Liver (tissue), 8 donors: ENCODE measurements at regions not wholly inside any gene's neighbourhood (a gene's known extent, or its start where the extent isn't known, plus 50 kb on each side); places are given as distances from the start of the nearest gene placed in this dataset.

Source experiments
- DNase-seq: peaks from one replicate; pipeline ENCODE4 v3.0.0-alpha.2; 2017; ENCODE audit warnings: low spot score
- H3K27ac ChIP-seq, 2 donors: one replicate each; pipeline ENCODE4 v1.7.0; 2013; ENCODE audit warnings: inconsistent platforms in 2 of 2, low read length in 2 of 2, control low read depth in 1 of 2, low read depth in 1 of 2, mild to moderate bottlenecking in 1 of 2
- H3K27me3 ChIP-seq, 4 donors: one replicate each; pipeline versions ENCODE4 v1.6.1 to v1.7.0; 2013; ENCODE audit warnings: low read length in 3 of 4, inconsistent platforms in 1 of 4, mild to moderate bottlenecking in 1 of 4, moderate library complexity in 1 of 4; ENCODE audit not compliant: control insufficient read depth in 4 of 4, insufficient read depth in 4 of 4
- H3K36me3 ChIP-seq, 4 donors: one replicate each; pipeline versions ENCODE4 v1.6.1 to v1.7.0; 2013; ENCODE audit warnings: low read length in 3 of 4, mild to moderate bottlenecking in 3 of 4, low read depth in 1 of 4, moderate library complexity in 1 of 4; ENCODE audit not compliant: control insufficient read depth in 4 of 4, insufficient read depth in 3 of 4
- H3K4me1 ChIP-seq, 4 donors: one replicate each; pipeline versions ENCODE4 v1.6.1 to v1.7.0; 2013; ENCODE audit warnings: low read length in 3 of 4, mild to moderate bottlenecking in 3 of 4, moderate library complexity in 1 of 4; ENCODE audit not compliant: control insufficient read depth in 4 of 4, insufficient read depth in 4 of 4
- H3K4me3 ChIP-seq, 3 donors: one replicate each; pipeline versions ENCODE4 v1.6.1 to v1.7.0; 2013; ENCODE audit warnings: low read length in 3 of 3, control low read depth in 1 of 3, low read depth in 1 of 3, mild to moderate bottlenecking in 1 of 3
- H3K9ac ChIP-seq, 2 donors: one replicate each; pipeline ENCODE4 v1.7.0; 2013; ENCODE audit warnings: low read length in 2 of 2, mild to moderate bottlenecking in 2 of 2, moderate library complexity in 2 of 2, control low read depth in 1 of 2, low read depth in 1 of 2
- H3K9me3 ChIP-seq, 4 donors: one replicate each; pipeline versions ENCODE4 v1.6.1 to v1.7.0; 2013; ENCODE audit warnings: low read length in 3 of 4; ENCODE audit not compliant: control insufficient read depth in 4 of 4
- ATF3 ChIP-seq: IDR thresholded peaks from 2 replicates; pipeline ENCODE4 v1.6.1; 2016; ENCODE audit warnings: antibody characterized with exemption
- CTCF ChIP-seq: fragments of 150-350 bp; IDR thresholded peaks from 2 replicates; pipeline ENCODE4 v1.5.1; 2017; ENCODE audit warnings: improper control_type of control experiment, low read depth, low read length; ENCODE audit not compliant: missing input control
- EGR1 ChIP-seq, 2 donors: IDR thresholded peaks; 2 replicates each; pipeline ENCODE4 v1.6.1; 2016 to 2018; ENCODE audit warnings: antibody characterized with exemption in 2 of 2, low read depth in 2 of 2
- FOXA1 ChIP-seq: IDR thresholded peaks from 2 replicates; pipeline ENCODE4 v1.6.1; 2016; ENCODE audit warnings: antibody characterized with exemption
- FOXA2 ChIP-seq: IDR thresholded peaks from 2 replicates; pipeline ENCODE4 v1.6.1; 2016; ENCODE audit warnings: antibody characterized with exemption
- GABPA ChIP-seq, 2 donors: IDR thresholded peaks in 1 of 2; conservative IDR thresholded peaks in 1 of 2; 2 replicates each; pipeline ENCODE4 v1.6.1; 2016; ENCODE audit warnings: antibody characterized with exemption in 2 of 2, mild to moderate bottlenecking in 1 of 2, moderate library complexity in 1 of 2
- HNF4A ChIP-seq, 2 donors: conservative IDR thresholded peaks; 2 replicates each; pipeline ENCODE4 v1.6.1; 2016; ENCODE audit warnings: antibody characterized with exemption in 2 of 2, mild to moderate bottlenecking in 2 of 2
- HNF4G ChIP-seq: IDR thresholded peaks from 2 replicates; pipeline ENCODE4 v1.6.1; 2016; ENCODE audit warnings: antibody characterized with exemption
- JUND ChIP-seq, 2 donors: IDR thresholded peaks; 2 replicates each; pipeline ENCODE4 v1.6.1; 2016; ENCODE audit warnings: antibody characterized with exemption in 2 of 2
- MAX ChIP-seq: IDR thresholded peaks from 2 replicates; pipeline ENCODE4 v1.6.1; 2016; ENCODE audit warnings: antibody characterized with exemption
- NR2F2 ChIP-seq: IDR thresholded peaks from 2 replicates; pipeline ENCODE4 v1.6.1; 2016; ENCODE audit warnings: antibody characterized with exemption
- RAD21 ChIP-seq, 2 donors: IDR thresholded peaks; 2 replicates each; pipeline ENCODE4 v1.6.1; 2016; ENCODE audit warnings: antibody characterized with exemption in 2 of 2, mild to moderate bottlenecking in 2 of 2
- REST ChIP-seq: IDR thresholded peaks from 2 replicates; pipeline ENCODE4 v1.6.1; 2016; ENCODE audit warnings: antibody characterized with exemption, mild to moderate bottlenecking
- RXRA ChIP-seq, 2 donors: IDR thresholded peaks; 2 replicates each; pipeline ENCODE4 v1.6.1; 2017 to 2018; ENCODE audit warnings: antibody characterized with exemption in 2 of 2, mild to moderate bottlenecking in 1 of 2
- SP1 ChIP-seq: IDR thresholded peaks from 2 replicates; pipeline ENCODE4 v1.6.1; 2018; ENCODE audit warnings: antibody characterized with exemption, mild to moderate bottlenecking
- TAF1 ChIP-seq: conservative IDR thresholded peaks from 2 replicates; pipeline ENCODE4 v1.6.1; 2016; ENCODE audit warnings: antibody characterized with exemption, mild to moderate bottlenecking
- YY1 ChIP-seq: IDR thresholded peaks from 2 replicates; pipeline ENCODE4 v1.6.1; 2016; ENCODE audit warnings: antibody characterized with exemption, mild to moderate bottlenecking
- ZBTB33 ChIP-seq: IDR thresholded peaks from 2 replicates; pipeline ENCODE4 v1.6.1; 2016; ENCODE audit warnings: antibody characterized with exemption
- WGBS: extraction: QIAGEN DNeasy Blood & Tissue Kit; methylation state at CpG from one replicate; pipeline ENCODE4 v1.1.7; 2013; 5-methylcytosine and 5-hydroxymethylcytosine counted together
- donor health status: healthy.
- donor health status: healthy.
- donor health status: healthy.
- donor health status: healthy.
- donor health status: healthy.

GRCh38 chr7:130918129-130919052, 184.4 kb upstream of the KLF14 start (continued):
- TF ChIP-seq RAD21 (IDR thresholded peaks at IDR 0.05) (no peak), EGR1 (IDR thresholded peaks at IDR 0.05; ENCODE audit: low read depth in 2 of 2) (no peak), NR2F2 (no peak), HNF4A (conservative IDR thresholded peaks at IDR 0.05) (peak in 1 of 2 donors; percentile 44)

GRCh38 chr7:130919316-130920103, 185.5 kb upstream of the KLF14 start:
- DNase-seq = no peak
- peak overlapping the region; percentile 58 to 66 for H3K27ac ChIP-seq
- H3K4me3 ChIP-seq = no peak overlapping the region
- WGBS = 35% methylated on average over 2 of the region's 2 CpGs
- TF ChIP-seq ATF3 (no peak), RAD21 (IDR thresholded peaks at IDR 0.05) (no peak), TAF1 (no peak), EGR1 (IDR thresholded peaks at IDR 0.05; ENCODE audit: low read depth in 2 of 2) (no peak), GABPA (IDR thresholded peaks at IDR 0.05 in 1 of 2, conservative IDR thresholded peaks at IDR 0.05 in 1 of 2) (no peak), YY1 (no peak), FOXA1 (no peak), JUND (IDR thresholded peaks at IDR 0.05) (no peak), SP1 (peak; percentile 5), HNF4A (conservative IDR thresholded peaks at IDR 0.05) (peak; percentile 52 to 61), HNF4G (peak; percentile 30), REST (no peak), ZBTB33 (no peak), RXRA (IDR thresholded peaks at IDR 0.05) (peak in 1 of 2 donors; percentile 15), MAX (no peak), FOXA2 (no peak), CTCF (no peak), NR2F2 (no peak)
- H3K4me1 ChIP-seq = peaks cover 20 to 77% (median 69%) of the 10 kb centered on the region in 4 donors
- H3K9ac ChIP-seq = no peak overlapping the region
- H3K36me3 ChIP-seq = peaks cover 0 to 3% (median 0%) of the 10 kb centered on the region in 4 donors
- no peaks in the 10 kb centered on the region for H3K9me3 ChIP-seq
- no peaks in the 10 kb centered on the region for H3K27me3 ChIP-seq
